ENCODE measurements at regions not wholly inside any gene's neighbourhood (a gene's known extent, or its start where the extent isn't known, plus 50 kb on each side); places are given as distances from the start of the nearest gene placed in this dataset.

DNA sequence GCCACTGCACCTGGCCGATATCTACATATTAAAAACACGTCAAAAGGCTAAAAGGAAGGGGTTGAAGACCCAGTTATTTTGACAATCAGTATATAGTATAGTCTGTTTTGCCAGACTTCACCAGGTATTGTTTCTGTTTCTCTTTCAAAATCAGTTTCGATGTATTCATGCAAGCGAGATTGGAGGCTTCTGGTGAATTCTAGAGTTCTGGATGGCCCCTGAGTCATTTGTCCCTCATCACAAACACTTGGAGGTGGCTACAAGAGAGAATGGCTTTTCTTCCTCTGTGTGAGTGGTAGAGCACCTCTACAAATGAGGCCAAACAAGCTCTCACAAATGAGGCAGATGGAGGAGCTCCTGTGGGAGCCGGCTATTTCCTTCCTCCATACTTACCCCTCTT is 68.6 kb upstream of the ADGRG2 start:
- TF ChIP-seq, protein P1, sequence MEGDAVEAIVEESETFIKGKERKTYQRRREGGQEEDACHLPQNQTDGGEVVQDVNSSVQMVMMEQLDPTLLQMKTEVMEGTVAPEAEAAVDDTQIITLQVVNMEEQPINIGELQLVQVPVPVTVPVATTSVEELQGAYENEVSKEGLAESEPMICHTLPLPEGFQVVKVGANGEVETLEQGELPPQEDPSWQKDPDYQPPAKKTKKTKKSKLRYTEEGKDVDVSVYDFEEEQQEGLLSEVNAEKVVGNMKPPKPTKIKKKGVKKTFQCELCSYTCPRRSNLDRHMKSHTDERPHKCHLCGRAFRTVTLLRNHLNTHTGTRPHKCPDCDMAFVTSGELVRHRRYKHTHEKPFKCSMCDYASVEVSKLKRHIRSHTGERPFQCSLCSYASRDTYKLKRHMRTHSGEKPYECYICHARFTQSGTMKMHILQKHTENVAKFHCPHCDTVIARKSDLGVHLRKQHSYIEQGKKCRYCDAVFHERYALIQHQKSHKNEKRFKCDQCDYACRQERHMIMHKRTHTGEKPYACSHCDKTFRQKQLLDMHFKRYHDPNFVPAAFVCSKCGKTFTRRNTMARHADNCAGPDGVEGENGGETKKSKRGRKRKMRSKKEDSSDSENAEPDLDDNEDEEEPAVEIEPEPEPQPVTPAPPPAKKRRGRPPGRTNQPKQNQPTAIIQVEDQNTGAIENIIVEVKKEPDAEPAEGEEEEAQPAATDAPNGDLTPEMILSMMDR (IDR thresholded peaks at IDR 0.05; ENCODE audit: poor library complexity) = no peak
- TF ChIP-seq EZH2 (IDR thresholded peaks at IDR 0.05; ENCODE audit: borderline replicate concordance) = no peak
